ENCODE measurements at regions not wholly inside any gene's neighbourhood (a gene's known extent, or its start where the extent isn't known, plus 50 kb on each side); places are given as distances from the start of the nearest gene placed in this dataset.

DNA sequence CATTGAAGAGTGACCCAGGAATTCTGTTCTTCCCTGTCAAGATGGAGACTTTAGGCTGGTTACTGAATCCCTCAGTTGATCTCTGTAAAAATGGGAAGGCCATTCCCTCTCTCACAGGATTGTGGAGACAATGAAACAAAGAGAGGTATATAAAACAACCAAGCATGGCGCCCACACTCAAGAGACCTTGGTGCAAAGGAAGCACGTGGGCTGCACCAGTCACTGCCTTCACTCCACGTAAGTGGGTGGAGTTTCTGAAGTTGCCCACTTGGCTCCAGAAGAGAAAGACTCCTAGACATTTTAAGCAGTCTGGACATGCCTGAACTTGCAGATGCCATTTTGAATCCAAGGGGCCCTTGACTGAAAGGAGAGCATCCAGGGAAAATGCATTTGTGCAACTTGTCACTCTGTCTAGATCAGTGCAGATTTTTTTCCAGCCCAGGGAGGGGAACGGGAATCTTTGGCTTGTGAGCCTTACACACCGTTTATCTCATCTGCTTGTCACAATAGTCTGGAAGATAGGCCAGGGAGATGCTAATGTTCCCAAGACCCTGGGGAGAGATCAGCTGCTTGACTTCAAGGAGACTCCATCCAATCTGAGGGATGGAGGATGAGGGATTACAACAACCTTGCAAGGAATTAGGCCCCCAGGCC is 96.9 kb upstream of the TBX3 start:
- no peaks in the 10 kb centered on the region for H3K9me1 ChIP-seq (replicated peaks; ENCODE audit: control insufficient read depth, extremely low read depth, insufficient read depth, low read length)
- no peaks in the 10 kb centered on the region for H3K36me3 ChIP-seq (ENCODE audit: control insufficient read depth in 2 of 2, extremely low read depth in 1 of 2, insufficient read depth in 2 of 2, low read length in 2 of 2)
- dilution Hi-C loops (cut with MboI; ENCODE audit: extremely low pct_ligation_motif_present, low sequenced_read_pairs): no loop called here
- CTCF ChIA-PET: no interaction called here
- no peaks in the 10 kb centered on the region for H3K27me3 ChIP-seq (ENCODE audit: control insufficient read depth in 2 of 2, insufficient read depth in 2 of 2, low read length in 2 of 2)
- peaks cover 3% of the 10 kb centered on the region for H3K9me3 ChIP-seq (replicated peaks; ENCODE audit: control insufficient read depth, insufficient read depth, low read length)
- H2AFZ ChIP-seq (ENCODE audit: low read depth, low read length): no peak overlapping the region
- FAIRE-seq (no peak), DNase-seq (ENCODE audit: low read depth, low spot score) (no peak)
- H3K27ac ChIP-seq (ENCODE audit: insufficient read depth, low read depth, low read length): no peak overlapping the region
- H3K4me2 ChIP-seq (ENCODE audit: insufficient read depth, low read length): no peak overlapping the region
- H3K9ac ChIP-seq (replicated peaks; ENCODE audit: extremely low read depth, insufficient read depth, low read length): no peak overlapping the region
- no peaks in the 10 kb centered on the region for H3K79me2 ChIP-seq (ENCODE audit: control insufficient read depth, insufficient read depth, low read length)
- TF ChIP-seq EZH2 (IDR thresholded peaks at IDR 0.05; ENCODE audit: borderline replicate concordance, low read depth, low read length, severe bottlenecking) (no peak), MYC (IDR thresholded peaks at IDR 0.05; ENCODE audit: low read depth, low read length) (no peak)
- BruUV-seq (replicated peaks): no TSS peak
- no peaks in the 10 kb centered on the region for H4K20me1 ChIP-seq (replicated peaks; ENCODE audit: control insufficient read depth, extremely low read depth, insufficient read depth, low read length)
- POLR2A ChIA-PET: no interaction called here
- H3K4me1 ChIP-seq (ENCODE audit: control insufficient read depth, extremely low read depth, insufficient read depth, low read length): no peaks in the 10 kb centered on the region
- H3K4me3 ChIP-seq (replicated peaks in 1 of 3; ENCODE audit: insufficient read depth in 1 of 3, low read depth in 1 of 3, low read length in 3 of 3): no peak overlapping the region
- intact Hi-C loops (cut with micrococcal nuclease): no loop called here

- Histone ChIP-seq H3K27me3 (ENCODE audit: control insufficient read depth in 2 of 2, insufficient read depth in 2 of 2, low read length in 2 of 2) (no peaks in the 10 kb centered on the region), H3K4me1 (ENCODE audit: control insufficient read depth, extremely low read depth, insufficient read depth, low read length) (no peaks in the 10 kb centered on the region), H3K9ac (replicated peaks; ENCODE audit: extremely low read depth, insufficient read depth, low read length) (no peak overlapping the region), H3K9me3 (replicated peaks; ENCODE audit: control insufficient read depth, insufficient read depth, low read length) (peaks cover 3% of the 10 kb centered on the region), H2AFZ (ENCODE audit: low read depth, low read length) (no peak overlapping the region), H3K9me1 (replicated peaks; ENCODE audit: control insufficient read depth, extremely low read depth, insufficient read depth, low read length) (no peaks in the 10 kb centered on the region), H3K4me3 (replicated peaks in 1 of 3; ENCODE audit: insufficient read depth in 1 of 3, low read depth in 1 of 3, low read length in 3 of 3) (no peak overlapping the region), H3K4me2 (ENCODE audit: insufficient read depth, low read length) (no peak overlapping the region), H3K79me2 (ENCODE audit: control insufficient read depth, insufficient read depth, low read length) (no peaks in the 10 kb centered on the region), H4K20me1 (replicated peaks; ENCODE audit: control insufficient read depth, extremely low read depth, insufficient read depth, low read length) (no peaks in the 10 kb centered on the region), H3K27ac (ENCODE audit: insufficient read depth, low read depth, low read length) (no peak overlapping the region), H3K36me3 (ENCODE audit: control insufficient read depth in 2 of 2, extremely low read depth in 1 of 2, insufficient read depth in 2 of 2, low read length in 2 of 2) (no peaks in the 10 kb centered on the region)
- BruUV-seq (replicated peaks): no TSS peak
- TF ChIP-seq, protein P1, sequence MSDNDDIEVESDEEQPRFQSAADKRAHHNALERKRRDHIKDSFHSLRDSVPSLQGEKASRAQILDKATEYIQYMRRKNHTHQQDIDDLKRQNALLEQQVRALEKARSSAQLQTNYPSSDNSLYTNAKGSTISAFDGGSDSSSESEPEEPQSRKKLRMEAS (IDR thresholded peaks at IDR 0.05; ENCODE audit: insufficient read depth, insufficient read length): no peak
- TF ChIP-seq GATA2 (IDR thresholded peaks at IDR 0.05; ENCODE audit: insufficient read depth, insufficient read length, low read depth, low read length) (no peak), FOS (IDR thresholded peaks at IDR 0.05; ENCODE audit: borderline replicate concordance, insufficient read depth, low read length) (no peak), CTCF (IDR thresholded peaks at IDR 0.05; ENCODE audit: extremely low read depth in 1 of 2, insufficient read depth in 1 of 2, low read depth in 1 of 2, low read length in 2 of 2) (no peak), JUN (IDR thresholded peaks at IDR 0.05; ENCODE audit: borderline replicate concordance, insufficient read depth, insufficient read length, low read depth) (no peak), POLR2A (IDR thresholded peaks at IDR 0.05; ENCODE audit: low read depth, low read length) (no peak), POLR2AphosphoS5 (IDR thresholded peaks at IDR 0.05; ENCODE audit: insufficient read depth, low read depth, low read length) (no peak), EZH2 (IDR thresholded peaks at IDR 0.05; ENCODE audit: borderline replicate concordance, low read depth, low read length, severe bottlenecking) (no peak), MYC (IDR thresholded peaks at IDR 0.05; ENCODE audit: low read depth, low read length) (no peak)
- ChIA-PET CTCF (no interaction called here), POLR2A (no interaction called here)
- no peak for DNase-seq (ENCODE audit: low read depth, low spot score)
- intact Hi-C loops (cut with micrococcal nuclease): no loop called here
- dilution Hi-C loops (cut with MboI; ENCODE audit: extremely low pct_ligation_motif_present, low sequenced_read_pairs): no loop called here
- no peak for FAIRE-seq
These were observed 95.7 kb upstream of the TBX3 start for GRCh38 chr12:114779647-114780046.

Data from endothelial cell of umbilical vein (primary cell).